GM10248 (cell line): ENCODE measurements at regions not wholly inside any gene's neighbourhood (a gene's known extent, or its start where the extent isn't known, plus 50 kb on each side); places are given as distances from the start of the nearest gene placed in this dataset.
"Not testable (repeated sequence)": the region's sequence is repeated elsewhere in the genome, so short reads cannot be mapped to it uniquely, and the experiment has no call there.

Experiments
- CTCF ChIA-PET: fragments of 300-600 bp; sonication (Branson Sonifier 250); formaldehyde crosslinking; extraction: SDS; loops from one replicate; lab custom pipeline; 2021; ENCODE audit warnings: antibody characterized with exemption; lab: Yijun Ruan, JAX
- POLR2A ChIA-PET: fragments of 350-650 bp; sonication (Branson Sonifier 250); formaldehyde crosslinking; extraction: SDS; loops from one replicate; lab custom pipeline; 2020; ENCODE audit warnings: antibody characterized with exemption; lab: Yijun Ruan, JAX
- DNase-seq: peaks from one replicate; pipeline ENCODE4 v3.0.0; 2012; ENCODE audit errors: extremely low spot score
- TF ChIP-seq, protein P1 (sequence below): IDR thresholded peaks from 2 replicates; pipeline ENCODE4 v1.5.1; 2012; ENCODE audit warnings: mild to moderate bottlenecking, low read depth; ENCODE audit errors: extremely low read depth, missing control alignments, control extremely low read depth

DNA sequence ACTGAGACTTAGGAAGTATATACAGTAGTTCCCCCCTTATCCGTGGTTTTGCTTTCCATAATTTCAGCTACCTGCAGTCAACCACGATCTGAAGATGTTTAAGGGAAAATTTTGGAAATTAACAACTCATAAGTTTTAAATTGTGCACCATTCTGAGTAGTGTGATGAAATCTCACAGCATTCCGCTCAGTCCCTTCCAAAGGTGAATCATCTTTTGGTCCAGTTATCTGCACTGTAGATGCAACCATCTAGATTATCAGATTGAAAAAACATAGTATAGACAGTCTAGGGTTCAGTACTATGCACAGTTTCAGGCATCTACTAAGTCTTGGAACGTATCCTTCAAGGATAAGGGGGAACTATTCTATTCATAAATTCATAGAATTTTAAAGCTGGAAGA, 109.0 kb downstream of the ANXA3 start:
- TF ChIP-seq, protein P1, sequence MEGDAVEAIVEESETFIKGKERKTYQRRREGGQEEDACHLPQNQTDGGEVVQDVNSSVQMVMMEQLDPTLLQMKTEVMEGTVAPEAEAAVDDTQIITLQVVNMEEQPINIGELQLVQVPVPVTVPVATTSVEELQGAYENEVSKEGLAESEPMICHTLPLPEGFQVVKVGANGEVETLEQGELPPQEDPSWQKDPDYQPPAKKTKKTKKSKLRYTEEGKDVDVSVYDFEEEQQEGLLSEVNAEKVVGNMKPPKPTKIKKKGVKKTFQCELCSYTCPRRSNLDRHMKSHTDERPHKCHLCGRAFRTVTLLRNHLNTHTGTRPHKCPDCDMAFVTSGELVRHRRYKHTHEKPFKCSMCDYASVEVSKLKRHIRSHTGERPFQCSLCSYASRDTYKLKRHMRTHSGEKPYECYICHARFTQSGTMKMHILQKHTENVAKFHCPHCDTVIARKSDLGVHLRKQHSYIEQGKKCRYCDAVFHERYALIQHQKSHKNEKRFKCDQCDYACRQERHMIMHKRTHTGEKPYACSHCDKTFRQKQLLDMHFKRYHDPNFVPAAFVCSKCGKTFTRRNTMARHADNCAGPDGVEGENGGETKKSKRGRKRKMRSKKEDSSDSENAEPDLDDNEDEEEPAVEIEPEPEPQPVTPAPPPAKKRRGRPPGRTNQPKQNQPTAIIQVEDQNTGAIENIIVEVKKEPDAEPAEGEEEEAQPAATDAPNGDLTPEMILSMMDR = no peak
- DNase-seq = no peak
- ChIA-PET CTCF (interaction anchor here (1.0 to 2.9 kb wide), 6 partner anchors 9 to 24 kb away, joined by 3 to 13 read pairs (median 7); no protein-coding TSS in a partner anchor), POLR2A (interaction anchor here (0.6 kb wide), 1 partner anchor 183 kb away, joined by 3 read pairs; no protein-coding TSS in a partner anchor)

DNA sequence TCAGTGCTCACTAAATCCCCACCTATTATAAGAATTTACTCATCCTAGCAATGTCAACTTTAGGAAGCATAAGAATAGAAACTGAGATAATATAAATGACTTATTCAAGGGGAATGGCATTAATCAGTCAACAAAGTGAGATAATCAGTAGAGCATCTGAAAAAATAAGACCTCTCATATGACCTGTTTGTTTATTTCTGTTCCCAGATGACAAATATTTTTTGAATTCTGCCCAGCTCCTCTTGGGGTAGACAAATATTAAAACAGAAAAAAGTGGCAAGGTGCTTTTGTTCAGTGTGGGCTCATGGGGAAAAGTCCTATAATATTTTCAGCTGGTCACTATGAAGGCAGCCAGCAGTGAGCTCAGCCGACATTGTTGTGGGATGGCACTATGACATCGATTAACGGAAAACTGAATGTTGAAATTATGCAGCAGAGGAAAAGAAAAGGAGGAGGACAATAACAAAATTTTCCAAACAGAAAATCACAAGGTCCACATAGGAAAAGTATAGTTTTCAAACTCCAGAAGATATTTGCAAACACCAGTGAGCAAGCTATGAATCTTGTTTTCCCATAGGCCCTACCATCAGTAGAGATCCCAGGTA, 109.6 kb downstream of the ANXA3 start:
- POLR2A ChIA-PET = interaction anchor here (0.6 kb wide), 1 partner anchor 183 kb away, joined by 3 read pairs; no protein-coding TSS in a partner anchor
- CTCF ChIA-PET = interaction anchor here (0.7 to 2.9 kb wide), 9 partner anchors 9 to 179 kb away, joined by 3 to 13 read pairs (median 4); no protein-coding TSS in a partner anchor
- TF ChIP-seq, protein P1 = no peak
- DNase-seq = no peak

DNA sequence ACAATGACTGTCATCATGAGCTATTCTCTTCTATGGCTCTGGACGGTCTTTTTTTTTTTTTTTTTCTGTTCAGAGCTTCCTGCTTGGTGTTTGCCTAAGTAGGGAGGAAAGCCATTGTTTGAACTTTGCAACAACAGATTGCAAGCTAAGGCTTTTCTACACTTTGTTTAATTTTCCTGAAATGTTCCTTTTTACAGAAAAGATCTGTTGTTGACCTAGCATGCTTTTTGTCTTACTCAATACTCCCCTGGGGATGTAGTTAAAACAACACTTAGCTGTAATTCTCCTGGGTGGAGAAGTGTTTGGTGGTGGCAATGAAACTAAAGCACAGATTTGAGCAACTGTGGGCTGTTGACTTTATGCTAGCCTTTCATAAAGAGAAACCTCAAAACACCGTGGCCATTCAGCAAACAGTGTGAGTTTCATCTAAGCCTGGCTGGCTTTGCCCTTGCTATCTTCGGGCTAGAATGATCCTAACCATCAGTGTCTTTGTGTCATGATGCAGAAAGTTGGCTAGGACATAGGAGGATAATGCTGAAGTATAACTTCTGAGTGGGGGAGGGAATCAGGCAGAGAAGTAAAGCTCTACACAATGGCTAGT, 110.5 kb downstream of the ANXA3 start:
- ChIA-PET CTCF (interaction anchor here (0.7 to 2.9 kb wide), 8 partner anchors 10 to 178 kb away, joined by 3 to 13 read pairs (median 5); no protein-coding TSS in a partner anchor), POLR2A (no interaction called here)
- TF ChIP-seq, protein P1 = no peak
- DNase-seq = peak; percentile 26

DNA sequence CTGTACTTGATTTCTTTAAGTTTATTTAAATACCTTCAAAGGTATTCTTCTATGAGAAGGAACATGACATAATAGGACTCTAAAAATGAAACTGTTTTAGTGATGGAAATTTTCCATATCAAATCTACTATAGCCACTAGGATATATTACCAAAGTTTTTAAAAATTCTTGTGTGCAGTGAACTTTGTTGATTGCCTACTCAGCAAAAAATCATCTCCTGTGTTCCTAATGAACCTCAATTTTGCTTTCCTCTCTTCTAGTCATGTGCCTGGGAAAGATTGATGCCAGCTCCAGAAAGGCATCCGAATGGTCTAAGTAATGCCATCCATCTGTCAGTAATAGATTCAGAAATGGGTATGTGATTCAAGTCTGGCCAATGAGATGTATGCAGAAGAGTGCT, 111.1 kb downstream of the ANXA3 start:
- TF ChIP-seq, protein P1 = no peak
- ChIA-PET CTCF (interaction anchor here (1.6 to 2.9 kb wide), 3 partner anchors 11 to 45 kb away, joined by 4 to 13 read pairs (median 10); no protein-coding TSS in a partner anchor), POLR2A (no interaction called here)
- no peak for DNase-seq

DNA sequence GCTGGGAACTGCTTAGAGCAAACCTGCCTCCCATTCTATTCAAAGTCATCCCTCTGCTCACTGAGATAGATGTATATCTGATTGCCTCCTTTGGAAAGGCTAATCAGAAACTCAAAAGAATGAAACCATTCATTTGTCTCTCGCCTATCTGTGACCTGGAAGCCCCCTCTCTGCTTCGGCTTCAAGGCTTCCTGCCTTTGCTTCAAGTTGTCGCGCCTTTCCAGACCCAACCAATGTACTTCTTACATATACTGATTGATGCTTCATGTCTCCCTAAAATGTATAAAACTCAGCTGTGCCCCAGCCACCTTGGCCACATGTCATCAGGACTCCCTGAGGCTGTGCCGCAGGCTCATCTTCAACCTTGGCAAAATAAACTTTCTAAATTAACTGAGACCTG, 111.9 kb upstream of the BMP2K start:
- POLR2A ChIA-PET, DNase-seq: not testable (repeated sequence)
- CTCF ChIA-PET = interaction anchor here (2.1 kb wide), 1 partner anchor 19 kb away, joined by 7 read pairs; no protein-coding TSS in a partner anchor

DNA sequence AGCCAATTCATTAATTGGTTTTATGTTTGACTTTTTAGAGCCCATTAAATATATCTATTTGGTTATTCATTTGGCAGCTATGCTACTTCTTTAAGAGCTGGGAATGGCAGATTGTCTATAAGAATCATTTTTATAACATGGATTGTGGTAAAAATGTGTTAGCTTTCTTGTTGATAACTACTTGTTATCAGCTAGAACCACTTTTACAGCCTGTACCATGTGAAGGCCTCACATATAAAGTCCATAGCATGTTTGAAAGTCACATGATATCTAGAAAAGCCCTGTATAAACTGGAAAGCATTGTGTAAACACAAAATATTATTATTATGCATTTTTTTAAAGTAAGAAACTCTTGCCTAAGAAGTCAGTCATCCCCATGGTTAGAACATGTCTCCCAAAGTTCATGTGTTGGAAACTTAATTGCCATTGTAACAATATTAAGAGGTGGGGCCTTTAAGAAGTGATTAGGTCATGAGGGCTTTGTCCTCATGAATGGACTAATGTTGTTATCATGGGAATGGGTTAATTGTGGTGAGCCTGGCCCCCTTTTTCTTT, 110.9 kb upstream of the BMP2K start:
- ChIA-PET CTCF (interaction anchor here (1.6 to 2.1 kb wide), 2 partner anchors 8 to 20 kb away, joined by 7 to 8 read pairs; no protein-coding TSS in a partner anchor), POLR2A (no interaction called here)
- DNase-seq = no peak
- TF ChIP-seq, protein P1 = no peak
